HG02884 (cell line): ENCODE measurements at regions not wholly inside any gene's neighbourhood (a gene's known extent, or its start where the extent isn't known, plus 50 kb on each side); places are given as distances from the start of the nearest gene placed in this dataset.
"Not testable (repeated sequence)": the region's sequence is repeated elsewhere in the genome, so short reads cannot be mapped to it uniquely, and the experiment has no call there.

Source experiments
- ATAC-seq: cut with Tn5 transposase; IDR thresholded peaks from one replicate; pipeline ENCODE4 v1.9.1; 2021; ENCODE audit warnings: mild to moderate bottlenecking, moderate library complexity; ENCODE audit not compliant: unreplicated experiment

DNA sequence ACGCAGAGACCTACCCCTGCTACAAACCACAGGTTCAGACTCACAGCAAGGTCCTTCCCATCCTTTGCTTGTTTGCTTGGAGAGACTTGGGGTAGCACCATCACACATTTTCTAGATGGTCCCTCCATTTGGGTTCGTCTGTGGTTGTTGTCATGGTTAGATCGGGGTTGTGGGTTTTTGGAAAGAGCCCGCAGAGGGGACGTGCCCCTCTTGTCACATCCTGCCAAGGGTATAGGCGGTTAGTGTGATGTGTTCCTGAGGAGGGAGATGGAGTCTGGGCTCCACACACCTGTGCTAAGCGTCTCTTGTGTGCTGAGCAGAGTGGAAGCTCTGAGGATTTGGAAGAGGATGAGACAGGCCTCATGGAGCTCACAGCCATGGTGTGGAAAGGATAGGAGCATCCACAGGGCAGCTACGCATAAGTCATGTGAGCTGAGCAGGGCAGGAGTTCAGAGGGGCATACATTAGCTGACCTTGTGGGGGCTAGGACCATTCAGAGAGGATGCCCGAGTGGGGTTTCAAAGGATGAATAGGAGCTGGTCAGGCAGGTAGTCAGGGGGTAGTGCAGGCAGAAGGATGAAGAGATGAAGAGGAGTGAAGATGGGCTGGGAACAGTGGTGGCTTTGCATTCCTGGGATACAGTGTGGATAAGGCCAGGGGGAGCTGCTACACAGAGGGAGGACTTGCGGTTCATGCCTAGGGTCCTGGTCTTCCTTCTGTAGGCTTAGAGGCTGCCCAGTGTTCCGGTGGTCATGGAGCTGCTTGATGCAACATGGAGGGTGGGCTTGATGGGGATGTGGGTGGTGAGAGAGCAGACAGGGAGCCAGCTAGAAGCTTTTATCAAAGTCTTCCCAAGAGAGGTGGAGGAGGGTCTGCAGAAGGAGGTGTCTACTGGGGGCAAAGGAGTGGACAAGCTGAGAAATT is 62.9 kb downstream of the ACKR3 start:
- ATAC-seq = no peak

DNA sequence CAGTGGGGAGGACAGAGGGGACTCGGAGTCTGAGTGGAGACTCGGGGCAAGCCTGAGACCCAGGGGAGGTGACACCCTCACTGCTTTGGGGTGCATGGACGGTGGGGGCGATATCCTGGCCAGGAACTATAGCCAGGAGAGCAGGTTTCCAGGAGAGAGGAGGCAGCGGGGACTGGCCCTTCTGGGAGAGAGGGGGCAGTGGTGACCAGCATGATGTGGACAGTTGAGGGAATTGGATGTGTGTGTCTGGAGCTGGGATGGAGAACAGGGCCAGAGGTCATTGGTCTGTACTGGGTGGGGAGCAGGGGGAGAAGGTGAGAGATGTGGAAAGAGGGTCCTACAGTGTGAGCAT is 63.6 kb downstream of the ACKR3 start:
- no peak for ATAC-seq

DNA sequence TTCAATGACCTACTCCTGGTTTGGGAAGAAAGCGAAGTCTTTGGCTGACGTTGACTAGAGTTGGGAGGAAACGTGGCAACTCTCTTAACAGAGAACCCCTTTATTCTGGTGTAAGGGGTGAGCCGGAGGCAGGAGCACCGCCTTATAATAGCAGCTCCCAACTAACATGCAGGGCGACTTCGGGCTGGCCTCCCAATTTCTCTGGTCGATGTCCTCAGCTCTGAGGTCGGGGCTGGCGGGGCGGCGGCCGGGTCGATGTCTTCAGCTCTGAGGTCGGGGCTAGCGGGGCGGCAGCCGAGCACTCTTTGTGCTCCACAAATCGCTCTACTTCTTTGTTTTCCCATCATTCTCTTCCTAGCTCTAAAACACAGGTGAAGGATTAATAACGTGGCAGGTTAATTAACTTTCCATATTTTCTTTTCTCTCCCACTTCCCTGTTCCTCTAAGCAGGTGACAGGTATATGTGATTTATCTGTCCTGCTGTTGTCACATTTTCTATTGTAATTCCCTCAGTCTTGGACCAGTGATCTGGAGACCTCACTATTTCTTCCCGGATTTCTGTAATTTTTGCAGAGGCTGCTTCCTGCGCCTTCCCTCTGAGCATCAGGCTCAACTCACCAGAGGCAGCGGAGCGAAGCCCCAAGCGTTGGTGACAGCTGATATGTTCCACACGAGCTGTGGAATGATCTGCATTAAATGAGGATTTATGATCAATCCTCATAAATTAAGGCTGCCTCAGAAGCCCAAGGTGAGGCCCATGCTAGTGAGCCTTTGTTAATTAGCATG is 64.3 kb downstream of the ACKR3 start:
- ATAC-seq = no peak

DNA sequence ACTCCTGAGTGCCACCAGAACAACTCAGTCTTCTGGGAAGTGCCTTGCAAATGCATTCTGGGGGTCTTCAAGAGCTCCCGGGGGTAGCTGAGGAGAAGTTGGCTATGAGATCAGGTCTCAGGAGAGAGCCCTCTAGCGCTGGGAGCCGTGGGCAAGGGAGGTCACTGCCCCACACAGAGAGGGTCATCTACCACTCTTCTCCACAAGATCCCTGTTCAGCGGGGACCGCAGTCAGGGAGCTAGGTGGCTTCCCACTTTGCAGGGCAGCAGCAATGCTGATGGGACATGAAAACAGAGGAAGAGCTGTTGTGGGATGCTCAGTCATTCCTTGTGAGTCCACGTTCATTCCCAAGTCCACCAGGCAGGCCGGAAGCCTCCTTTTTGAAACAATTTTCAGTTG is 66.6 kb downstream of the ACKR3 start:
- ATAC-seq = no peak

DNA sequence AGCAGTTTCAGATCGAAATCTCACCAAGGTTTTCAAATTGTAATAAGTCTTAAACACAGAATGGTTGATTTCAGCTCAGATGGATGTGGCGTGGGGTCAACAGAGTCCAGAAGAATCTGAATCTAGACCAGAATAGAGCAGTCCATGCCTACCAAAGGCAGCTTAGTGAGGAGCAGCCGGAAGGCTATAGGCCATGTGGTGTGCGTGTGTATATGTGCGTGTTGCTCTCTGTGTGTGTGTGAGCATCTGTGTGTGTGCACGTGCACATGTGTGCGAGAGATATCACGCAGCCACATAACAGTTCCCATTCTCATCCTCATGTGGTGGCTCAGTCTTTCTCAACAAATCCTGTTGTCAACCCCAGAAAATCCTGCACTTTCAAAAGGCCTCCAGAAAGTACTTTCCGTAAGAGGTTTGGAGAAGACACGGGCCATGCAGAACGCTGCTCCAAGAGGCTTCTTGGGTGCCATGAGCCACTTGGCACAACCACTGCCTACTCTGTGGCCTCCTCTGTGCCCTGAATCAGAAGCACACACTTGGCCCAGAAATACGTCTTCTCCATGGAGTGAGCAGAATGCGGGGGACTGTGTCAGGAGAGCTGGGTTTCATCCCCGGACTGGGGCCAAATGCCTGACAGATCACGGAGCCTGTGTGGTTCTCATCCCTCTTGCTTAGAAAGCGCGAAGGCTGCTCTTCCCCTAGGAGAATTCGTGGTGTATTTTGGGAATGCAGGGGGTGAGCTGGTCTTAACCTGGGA is 67.3 kb downstream of the ACKR3 start:
- ATAC-seq = no peak

DNA sequence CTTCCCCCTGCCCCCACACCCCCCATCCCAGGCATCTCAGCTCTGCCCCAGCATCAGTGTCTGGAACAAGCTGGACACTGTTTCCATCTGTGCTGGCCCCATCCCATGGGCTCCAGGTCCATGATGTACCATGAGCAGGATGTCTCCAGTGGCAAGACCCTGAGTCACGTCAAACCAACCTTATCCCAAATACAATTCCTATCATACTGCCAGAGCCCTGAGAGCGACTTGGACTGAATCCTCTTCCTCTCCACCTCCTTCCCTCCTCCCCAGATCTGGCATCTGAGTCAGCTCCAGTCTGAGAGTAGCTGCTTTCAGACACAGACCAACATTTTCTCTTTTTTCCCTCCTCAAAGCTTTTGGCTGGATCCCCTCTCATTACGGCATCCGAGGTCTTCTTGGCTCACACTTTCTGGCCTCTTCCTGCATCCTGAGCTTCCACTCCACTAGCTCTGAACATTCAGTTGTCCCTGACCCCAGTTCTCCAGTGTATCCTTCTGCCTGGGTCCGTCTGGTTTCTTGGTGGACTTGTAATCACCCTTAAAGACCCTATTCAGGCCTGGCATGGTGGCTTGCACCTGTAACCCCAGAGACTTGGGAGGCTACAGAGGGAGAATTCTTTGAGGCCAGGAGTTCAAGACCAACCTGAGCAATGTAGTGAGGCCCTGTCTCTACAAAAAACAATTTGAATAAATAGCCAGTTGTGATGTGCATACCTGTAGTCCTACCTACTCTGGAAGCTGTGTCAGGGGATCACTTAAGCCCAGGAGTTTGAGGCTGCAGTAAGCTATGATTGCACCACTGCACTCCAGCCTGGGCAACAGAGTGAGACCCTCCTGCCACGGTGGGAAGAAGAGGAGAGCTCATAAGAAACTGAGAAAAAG is 68.3 kb downstream of the ACKR3 start:
- no peak for ATAC-seq

DNA sequence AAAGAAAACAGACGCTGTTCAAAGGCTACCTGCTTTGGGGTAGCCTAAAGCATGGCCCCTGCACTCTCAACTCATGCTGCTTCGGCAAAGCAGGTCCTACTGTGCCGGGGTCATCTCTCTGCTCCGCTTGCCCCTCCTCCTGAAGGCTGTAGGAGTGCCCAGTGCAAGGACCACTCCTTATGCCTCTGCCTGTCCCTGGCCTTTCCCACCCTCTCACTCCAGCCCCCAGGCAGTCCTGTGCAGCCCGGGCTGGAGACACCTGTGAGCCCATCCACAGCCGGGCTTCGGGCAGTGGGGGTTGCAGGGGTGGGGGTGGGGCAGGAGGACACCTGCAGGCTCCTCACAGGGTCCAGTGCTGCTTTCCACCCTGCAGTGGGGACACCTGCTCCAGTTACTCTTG is 69.1 kb downstream of the ACKR3 start:
- no peak for ATAC-seq

DNA sequence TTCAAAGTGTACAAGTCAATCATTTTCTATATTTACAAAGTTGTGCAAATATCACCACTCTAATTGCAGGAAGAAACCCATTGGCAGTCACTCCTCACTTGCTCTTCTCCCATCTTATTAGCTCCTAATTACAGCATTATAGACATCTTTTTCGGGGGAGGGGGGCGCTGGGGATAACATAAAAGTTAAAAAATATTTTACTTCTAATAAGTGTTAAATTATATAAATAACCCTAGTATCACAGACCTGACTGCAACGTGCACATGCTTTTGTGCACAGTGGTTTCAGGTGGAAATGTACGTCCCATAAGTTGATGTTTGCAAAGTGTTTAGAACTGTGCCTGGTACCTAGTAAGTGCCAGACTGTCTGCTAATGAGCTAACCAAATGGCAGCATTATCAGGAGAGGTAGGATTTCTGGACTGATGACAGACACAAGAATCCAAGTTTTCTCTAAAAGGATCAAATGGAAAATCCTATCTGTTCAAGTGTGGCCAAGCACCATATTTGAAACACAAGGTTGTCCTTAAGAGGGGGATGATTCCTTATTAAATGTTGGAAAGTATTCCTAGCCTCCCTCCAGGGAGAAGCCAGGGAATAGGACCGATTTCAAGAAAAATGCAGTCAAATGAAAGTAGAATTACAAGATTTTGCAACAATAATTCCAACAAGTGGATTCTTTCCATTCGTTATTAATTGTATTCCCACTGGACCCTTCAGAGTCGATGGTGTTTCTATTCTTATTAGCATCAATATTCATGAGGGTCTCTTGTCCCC is 70.0 kb downstream of the ACKR3 start:
- no peak for ATAC-seq

DNA sequence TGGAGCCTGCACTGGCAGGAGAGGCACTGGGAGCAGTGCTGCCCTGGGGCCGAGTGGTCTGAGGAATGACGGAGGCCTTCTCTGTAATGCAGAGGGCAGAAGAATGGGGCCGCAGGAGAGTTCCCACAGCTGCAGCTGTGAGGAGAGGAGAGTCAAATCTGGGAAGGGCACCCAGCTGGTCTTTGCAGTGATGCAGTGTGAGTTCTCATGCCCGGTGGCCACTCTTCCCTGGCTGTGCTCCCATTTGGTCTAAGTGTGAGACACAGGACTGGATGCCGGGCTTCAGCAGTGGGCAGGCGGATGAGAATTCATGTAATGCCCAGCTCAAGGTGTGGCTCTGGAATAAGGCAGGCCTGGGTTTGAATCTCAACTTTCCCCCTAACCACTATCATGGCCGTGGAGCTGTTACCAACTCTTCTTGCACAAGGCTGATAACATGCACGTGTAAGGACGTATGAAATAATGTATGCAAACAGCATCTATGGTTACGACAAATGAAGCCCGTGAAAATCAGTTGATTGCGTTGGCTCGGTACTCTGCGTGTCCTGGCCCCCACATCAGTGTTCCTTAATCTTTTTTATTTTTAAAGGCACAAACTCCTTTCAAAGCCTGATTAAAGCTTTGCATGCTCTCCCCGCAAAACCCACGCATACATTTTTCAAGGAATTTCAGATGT is 71.6 kb downstream of the ACKR3 start:
- ATAC-seq = no peak

DNA sequence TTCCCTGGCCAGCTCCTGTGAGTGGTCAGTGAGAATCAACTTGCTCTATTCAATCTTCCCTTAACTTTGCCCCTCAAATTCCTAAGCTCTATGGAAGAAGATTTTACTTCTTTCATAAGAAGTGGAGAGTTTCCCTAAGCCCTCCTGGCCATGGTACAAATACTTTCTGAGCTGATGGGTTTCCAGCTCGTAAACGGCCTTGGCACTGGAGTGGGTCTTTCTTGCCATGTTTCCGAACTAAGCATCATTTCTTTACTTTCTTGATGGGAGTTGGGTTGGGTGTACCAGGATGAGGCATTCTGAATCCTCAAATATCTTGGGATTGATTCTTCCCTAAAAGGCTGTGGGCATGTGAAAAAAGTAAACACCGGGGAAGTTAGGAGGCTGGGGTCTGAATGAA is 72.5 kb downstream of the ACKR3 start:
- ATAC-seq = no peak

DNA sequence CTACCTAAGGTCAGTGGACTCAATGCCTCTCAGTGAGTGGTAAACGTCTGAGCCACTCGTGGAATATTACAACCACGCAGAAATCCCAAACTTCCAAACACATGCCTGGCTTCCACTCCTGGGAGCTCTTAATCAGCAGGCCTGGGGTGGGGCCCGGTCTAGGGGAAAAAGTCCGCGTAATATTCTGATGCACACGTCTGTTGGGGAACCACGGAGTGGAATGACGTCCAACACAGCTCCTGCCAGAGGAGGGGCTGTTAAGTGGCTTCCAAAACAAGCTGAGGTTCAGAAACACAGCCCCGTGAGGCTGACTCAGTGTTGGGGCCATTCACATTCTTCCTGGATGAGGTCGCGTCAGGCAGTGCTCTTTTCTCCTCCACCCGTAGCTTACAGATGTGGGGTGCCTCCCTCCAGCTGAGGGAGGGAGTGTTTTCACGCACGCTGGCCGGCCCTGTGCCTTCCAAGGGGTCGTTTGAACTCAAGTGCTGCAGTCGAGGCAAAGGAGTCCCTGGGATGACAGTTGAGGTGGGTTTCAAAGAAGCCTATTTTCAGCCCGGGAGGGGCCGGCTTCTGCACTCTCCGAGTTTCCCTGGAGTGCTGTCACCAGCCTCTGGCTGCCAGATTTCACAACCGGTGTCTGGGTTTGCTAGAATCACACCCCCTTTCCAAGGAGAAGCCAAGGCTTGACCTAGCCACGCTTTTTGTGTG is 73.1 kb downstream of the ACKR3 start:
- ATAC-seq = no peak

DNA sequence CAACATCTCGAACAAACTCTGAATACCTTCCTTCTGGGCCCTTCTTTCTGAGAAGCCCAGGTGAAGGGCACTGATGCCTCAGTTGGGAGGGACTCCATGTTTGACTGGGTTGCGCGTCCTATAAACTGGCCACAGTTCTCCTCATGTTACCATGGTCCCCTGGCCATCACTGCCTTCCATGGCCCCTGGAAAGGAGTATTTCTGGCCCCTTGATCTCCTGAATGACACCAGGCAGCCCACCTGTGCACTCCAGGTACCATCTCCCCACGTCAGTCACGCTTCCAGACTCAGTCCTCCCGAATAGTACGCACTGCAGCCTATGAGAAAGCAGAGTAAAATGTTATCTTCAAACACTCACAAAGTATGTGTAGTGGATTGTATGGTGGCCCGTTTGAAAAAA is 73.9 kb downstream of the ACKR3 start:
- no peak for ATAC-seq

DNA sequence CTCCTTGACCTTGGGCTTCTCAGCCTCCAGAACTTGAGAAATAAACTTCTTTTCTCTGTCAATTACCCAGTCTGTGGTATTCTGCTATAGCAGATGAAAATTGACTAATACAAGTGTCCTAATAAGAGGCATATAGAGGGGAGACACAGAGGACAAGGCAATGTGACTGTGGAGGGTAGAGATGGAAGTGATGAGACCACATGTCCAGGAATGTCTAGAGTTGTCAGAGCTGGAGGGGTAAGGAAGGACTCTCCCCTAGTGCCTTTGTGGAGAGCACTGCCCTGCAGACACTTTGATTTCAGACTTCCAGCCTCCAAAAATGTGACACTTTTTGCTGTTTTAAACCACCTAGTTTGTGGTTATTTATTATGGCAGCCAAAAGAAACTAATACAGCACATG is 74.4 kb downstream of the ACKR3 start:
- ATAC-seq = no peak

DNA sequence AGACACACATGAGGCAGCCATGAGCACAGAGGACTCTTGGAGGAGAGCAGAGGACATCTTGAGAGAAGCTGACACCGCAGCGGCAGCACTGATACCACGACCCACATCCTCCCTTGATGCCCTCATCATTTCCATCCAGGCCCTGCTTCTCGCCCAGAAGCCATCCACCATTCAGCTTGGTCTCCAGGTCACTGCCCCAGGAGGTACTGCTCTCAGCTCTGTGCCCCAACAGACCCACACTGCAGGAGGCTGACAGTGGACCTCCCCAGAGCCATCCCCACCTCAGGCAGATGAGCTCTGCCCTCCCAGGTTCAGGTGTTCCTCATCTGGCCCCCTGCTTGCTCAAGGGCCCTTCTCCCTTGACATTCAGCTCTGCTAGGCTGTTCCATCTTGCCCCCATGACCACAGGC is 74.9 kb downstream of the ACKR3 start:
- ATAC-seq = no peak

DNA sequence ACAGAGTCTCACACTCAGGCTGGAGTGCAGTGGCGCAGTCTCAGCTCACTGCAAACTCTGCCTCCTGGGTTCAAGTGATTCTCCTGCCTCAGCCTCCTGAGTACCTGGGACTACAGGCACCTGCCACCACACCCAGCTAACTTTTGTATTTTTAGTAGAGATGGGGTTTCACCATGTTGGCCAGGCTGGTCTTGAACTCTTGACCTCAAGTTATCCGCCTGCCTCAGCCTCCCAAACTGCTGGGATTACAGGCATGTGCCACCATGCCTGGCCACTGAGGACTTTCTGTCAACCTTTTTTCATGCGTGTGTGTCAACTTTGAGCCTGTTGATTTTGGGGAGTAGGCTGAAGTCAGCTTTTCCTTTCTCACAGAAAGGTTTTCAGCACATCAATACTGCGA is 75.5 kb downstream of the ACKR3 start:
- ATAC-seq = not testable (repeated sequence)

DNA sequence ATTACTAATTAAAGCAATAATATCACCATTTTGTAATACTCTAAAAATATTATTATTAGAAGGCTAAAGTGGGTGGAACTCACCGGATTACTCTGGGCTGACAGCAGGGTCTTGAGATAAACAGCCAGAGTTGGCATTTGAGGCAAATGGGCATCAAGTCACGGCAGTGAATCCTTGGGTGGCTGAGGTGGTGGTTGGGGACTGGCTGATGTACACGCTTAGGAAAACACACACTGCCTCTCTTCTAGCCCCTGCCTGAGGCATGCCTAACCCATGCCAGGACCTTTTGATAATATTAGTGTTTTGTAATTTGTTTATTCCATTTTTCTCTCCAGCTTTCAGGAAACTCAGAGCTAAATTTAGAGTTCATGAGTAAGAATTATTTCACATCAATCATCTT is 76.8 kb downstream of the ACKR3 start:
- no peak for ATAC-seq

DNA sequence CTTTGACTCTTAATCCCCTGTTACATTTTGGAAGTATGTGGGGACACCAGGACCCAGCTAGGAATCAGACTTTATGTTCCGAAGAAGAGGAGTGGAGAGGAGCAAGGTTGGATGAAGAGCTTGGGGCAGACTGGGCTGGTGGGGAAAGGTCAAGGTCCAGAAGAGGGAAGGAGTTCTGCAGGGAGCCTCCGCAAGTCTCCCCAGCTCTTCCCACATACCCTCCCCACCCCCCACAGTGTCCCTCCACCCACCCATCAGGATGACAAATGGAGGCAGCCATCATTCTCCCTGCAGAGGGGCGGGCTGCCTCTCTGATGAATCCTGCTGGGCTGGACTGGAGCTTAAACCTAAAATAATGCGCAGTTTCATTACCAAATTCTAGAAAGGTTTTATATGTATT is 77.2 kb downstream of the ACKR3 start:
- no peak for ATAC-seq

DNA sequence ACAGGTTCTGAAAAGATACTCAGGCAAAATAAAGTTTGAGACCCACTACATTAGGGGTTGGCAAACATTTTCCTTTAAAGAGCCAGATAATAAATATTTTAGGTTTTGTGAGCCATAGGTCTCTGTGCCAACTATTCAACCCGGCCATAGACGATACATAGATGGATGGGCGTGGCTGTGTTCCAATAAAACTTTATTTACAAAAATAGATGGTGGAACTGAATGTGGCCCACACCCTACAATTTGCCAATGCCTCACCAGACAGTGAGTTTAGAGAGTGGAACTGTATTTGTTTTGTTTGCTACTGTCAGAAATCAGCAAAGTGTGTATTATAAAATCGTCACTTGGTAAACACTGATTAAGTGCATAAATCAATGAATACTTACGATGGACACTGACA is 78.0 kb downstream of the ACKR3 start:
- ATAC-seq = no peak

DNA sequence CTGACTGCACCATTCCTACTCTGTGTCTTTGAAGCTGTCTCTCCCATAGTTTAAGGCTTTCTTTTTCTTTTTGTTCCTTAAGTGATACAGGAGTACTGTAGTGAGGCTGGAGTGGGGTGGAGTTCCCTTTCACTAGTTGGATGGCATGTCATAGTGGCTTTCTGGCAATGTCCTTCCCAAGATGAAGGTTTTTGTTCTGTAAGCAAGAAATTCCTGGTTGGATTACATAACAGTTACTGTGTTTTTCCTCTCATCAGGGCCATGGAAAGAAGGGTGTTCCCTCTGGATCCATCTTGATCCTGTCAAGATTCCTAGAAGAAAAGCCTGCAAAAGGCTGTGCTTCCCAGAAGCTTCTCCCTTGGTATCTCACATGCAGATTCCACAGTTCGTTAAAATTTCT is 84.2 kb downstream of the ACKR3 start:
- ATAC-seq = no peak
